ENCODE measurements at regions not wholly inside any gene's neighbourhood (a gene's known extent, or its start where the extent isn't known, plus 50 kb on each side); places are given as distances from the start of the nearest gene placed in this dataset.
A peak's percentile ranks its signal among the peaks of the same experiment; 100 is the strongest.

- Mint-ChIP-seq H3K36me3 (ENCODE audit: low read depth) (no peaks in the 10 kb centered on the region), H3K4me3 (peak overlapping the region; percentile 2 to 25 (median 3)), H3K4me1 (peaks cover 15% of the 10 kb centered on the region), H3K27me3 (ENCODE audit: low read depth) (peaks cover 41% of the 10 kb centered on the region), H3K9me3 (no peaks in the 10 kb centered on the region), H3K27ac (peak overlapping the region in 1 of 3 experiments; percentile 10)
- TF ChIP-seq CTCF (IDR thresholded peaks at IDR 0.05; ENCODE audit: unreplicated experiment in 3 of 3) = peak; percentile 99 to 100 (median 100)
These were observed 64.4 kb upstream of the TM9SF2 start for GRCh38 chr13:99436686-99437416.

GRCh38 chr13:99439048-99439447 is 62.2 kb upstream of the TM9SF2 start:
- Mint-ChIP-seq H3K9me3 (no peaks in the 10 kb centered on the region), H3K4me1 (peaks cover 8% of the 10 kb centered on the region), H3K27ac (no peak overlapping the region), H3K4me3 (no peak overlapping the region), H3K27me3 (ENCODE audit: low read depth) (peaks cover 34% of the 10 kb centered on the region), H3K36me3 (ENCODE audit: low read depth) (no peaks in the 10 kb centered on the region)
- TF ChIP-seq CTCF (IDR thresholded peaks at IDR 0.05; ENCODE audit: unreplicated experiment in 3 of 3) = no peak

GRCh38 chr13:99439850-99440604 is 61.2 kb upstream of the TM9SF2 start:
- H3K36me3 Mint-ChIP-seq (ENCODE audit: low read depth) = no peaks in the 10 kb centered on the region

GRCh38 chr13:99442273-99442895 is 58.9 kb upstream of the TM9SF2 start:
- Mint-ChIP-seq H3K27ac (no peak overlapping the region), H3K4me1 (no peaks in the 10 kb centered on the region), H3K36me3 (ENCODE audit: low read depth) (no peaks in the 10 kb centered on the region), H3K27me3 (ENCODE audit: low read depth) (peaks cover 24% of the 10 kb centered on the region), H3K4me3 (no peak overlapping the region), H3K9me3 (no peaks in the 10 kb centered on the region)
- TF ChIP-seq CTCF (IDR thresholded peaks at IDR 0.05; ENCODE audit: unreplicated experiment in 3 of 3) = peak; percentile 95 to 98 (median 96)

More at GRCh38 chr13:99439850-99440604, 61.2 kb upstream of the TM9SF2 start:
- no peak for TF ChIP-seq CTCF (IDR thresholded peaks at IDR 0.05; ENCODE audit: unreplicated experiment in 3 of 3)
- Mint-ChIP-seq H3K4me1 (peaks cover 8% of the 10 kb centered on the region), H3K27ac (no peak overlapping the region), H3K9me3 (no peaks in the 10 kb centered on the region), H3K27me3 (ENCODE audit: low read depth) (peaks cover 38% of the 10 kb centered on the region), H3K4me3 (no peak overlapping the region)

GRCh38 chr13:99446242-99446641 is 55.0 kb upstream of the TM9SF2 start:
- no peak overlapping the region for H3K4me3 Mint-ChIP-seq
- no peaks in the 10 kb centered on the region for H3K9me3 Mint-ChIP-seq
- H3K4me1 Mint-ChIP-seq = peaks cover 7% of the 10 kb centered on the region
- no peaks in the 10 kb centered on the region for H3K36me3 Mint-ChIP-seq (ENCODE audit: low read depth)
- TF ChIP-seq CTCF (IDR thresholded peaks at IDR 0.05; ENCODE audit: unreplicated experiment in 3 of 3) = no peak
- H3K27ac Mint-ChIP-seq = no peak overlapping the region
- H3K27me3 Mint-ChIP-seq (ENCODE audit: low read depth) = peaks cover 10% of the 10 kb centered on the region
